Vagina (tissue), 2 donors: ENCODE measurements at regions not wholly inside any gene's neighbourhood (a gene's known extent, or its start where the extent isn't known, plus 50 kb on each side); places are given as distances from the start of the nearest gene placed in this dataset.

Source experiments
- POLR2A ChIP-seq, 2 donors: fragments of 450-650 bp; IDR thresholded peaks; one replicate each; pipeline ENCODE4 v1.6.1; 2017; ENCODE audit warnings: antibody characterized with exemption in 2 of 2, mild to moderate bottlenecking in 2 of 2, moderate library complexity in 2 of 2
- POLR2AphosphoS5 ChIP-seq, 2 donors: sonication (generic); formaldehyde crosslinking; IDR thresholded peaks; one replicate each; pipeline ENCODE4 v1.9.0; 2017; ENCODE audit warnings: antibody characterized with exemption in 2 of 2, mild to moderate bottlenecking in 2 of 2, low read depth in 1 of 2; ENCODE audit not compliant: insufficient read depth in 1 of 2
- TF ChIP-seq, protein P1 (sequence below), 3 experiments: fragments of 450-650 bp in 2 of 3; fragments of 200-600 bp in 1 of 3; sonication (generic) in 1 of 3; IDR thresholded peaks; one replicate each; pipeline ENCODE4 v1.5.1; 2017 to 2019; ENCODE audit warnings: antibody characterized with exemption in 3 of 3, mild to moderate bottlenecking in 2 of 3, moderate library complexity in 2 of 3

DNA sequence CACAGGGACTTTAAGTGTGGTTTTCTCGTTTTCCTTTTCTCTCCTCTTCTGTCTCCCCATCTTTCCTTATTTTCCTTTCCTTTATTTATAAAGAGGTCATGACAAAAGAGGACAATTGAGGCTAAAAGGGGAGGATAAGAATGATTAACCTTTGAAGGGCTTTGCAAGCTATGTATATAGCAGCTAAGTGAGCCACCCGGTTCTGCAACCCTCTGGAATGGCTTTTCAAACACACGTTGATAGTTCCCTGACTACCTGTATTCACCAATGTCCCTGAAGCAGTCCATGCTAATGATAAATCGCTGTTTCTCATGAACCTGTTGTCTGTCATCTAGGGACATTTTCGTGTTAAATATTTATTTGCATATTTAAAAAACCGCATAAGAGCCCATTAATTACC lies 124.4 kb upstream of the RALGAPA2 start:
- TF ChIP-seq, protein P1, sequence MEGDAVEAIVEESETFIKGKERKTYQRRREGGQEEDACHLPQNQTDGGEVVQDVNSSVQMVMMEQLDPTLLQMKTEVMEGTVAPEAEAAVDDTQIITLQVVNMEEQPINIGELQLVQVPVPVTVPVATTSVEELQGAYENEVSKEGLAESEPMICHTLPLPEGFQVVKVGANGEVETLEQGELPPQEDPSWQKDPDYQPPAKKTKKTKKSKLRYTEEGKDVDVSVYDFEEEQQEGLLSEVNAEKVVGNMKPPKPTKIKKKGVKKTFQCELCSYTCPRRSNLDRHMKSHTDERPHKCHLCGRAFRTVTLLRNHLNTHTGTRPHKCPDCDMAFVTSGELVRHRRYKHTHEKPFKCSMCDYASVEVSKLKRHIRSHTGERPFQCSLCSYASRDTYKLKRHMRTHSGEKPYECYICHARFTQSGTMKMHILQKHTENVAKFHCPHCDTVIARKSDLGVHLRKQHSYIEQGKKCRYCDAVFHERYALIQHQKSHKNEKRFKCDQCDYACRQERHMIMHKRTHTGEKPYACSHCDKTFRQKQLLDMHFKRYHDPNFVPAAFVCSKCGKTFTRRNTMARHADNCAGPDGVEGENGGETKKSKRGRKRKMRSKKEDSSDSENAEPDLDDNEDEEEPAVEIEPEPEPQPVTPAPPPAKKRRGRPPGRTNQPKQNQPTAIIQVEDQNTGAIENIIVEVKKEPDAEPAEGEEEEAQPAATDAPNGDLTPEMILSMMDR (IDR thresholded peaks at IDR 0.05): no peak
- TF ChIP-seq POLR2A (IDR thresholded peaks at IDR 0.05) (no peak), POLR2AphosphoS5 (IDR thresholded peaks at IDR 0.05; ENCODE audit: insufficient read depth in 1 of 2, low read depth in 1 of 2) (no peak)
